NCI-H2196 treated with DMSO at 0.1 percent for 48 hours (cell line): ENCODE measurements at regions not wholly inside any gene's neighbourhood (a gene's known extent, or its start where the extent isn't known, plus 50 kb on each side); places are given as distances from the start of the nearest gene placed in this dataset.
"Not testable (repeated sequence)": the region's sequence is repeated elsewhere in the genome, so short reads cannot be mapped to it uniquely, and the experiment has no call there.

Experiments
- DNase-seq: peaks from one replicate; lab custom pipeline; 2025; ENCODE audit not compliant: unreplicated experiment; lab: John Stamatoyannopoulos, UW

DNA sequence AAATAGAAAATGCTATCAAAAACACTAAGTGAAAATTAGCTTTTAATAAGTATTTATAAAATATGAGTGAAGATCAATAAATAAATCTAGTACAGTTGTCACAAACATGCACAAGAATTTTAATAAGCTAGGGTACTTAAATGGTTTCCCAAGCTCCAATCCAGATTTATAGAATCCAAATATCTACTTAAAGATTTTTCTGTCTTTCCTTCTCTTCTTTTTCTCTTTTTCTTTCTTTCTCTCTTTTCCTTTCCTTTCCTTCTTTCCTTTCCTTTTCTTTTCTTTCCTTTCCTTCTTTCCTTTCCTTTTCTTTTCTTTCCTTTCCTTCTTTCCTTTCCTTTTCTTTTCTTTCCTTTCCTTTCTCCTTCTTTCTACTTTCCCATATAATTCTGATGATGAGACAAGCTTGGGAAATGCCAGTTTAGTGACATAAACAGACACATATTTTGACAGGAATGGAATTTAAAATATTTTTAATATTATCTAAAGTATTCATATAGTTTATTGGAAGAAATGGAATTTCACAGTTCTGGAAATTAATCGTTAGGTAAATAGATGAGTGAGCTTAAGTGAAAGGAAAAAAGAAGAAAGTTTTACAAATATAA is 832.8 kb downstream of the NR2F1-AS1 start:
- DNase-seq, result no peak

- DNase-seq, result no peak
Measured at GRCh38 chr5:92741906-92742305, 839.1 kb downstream of the NR2F1-AS1 start.

DNA sequence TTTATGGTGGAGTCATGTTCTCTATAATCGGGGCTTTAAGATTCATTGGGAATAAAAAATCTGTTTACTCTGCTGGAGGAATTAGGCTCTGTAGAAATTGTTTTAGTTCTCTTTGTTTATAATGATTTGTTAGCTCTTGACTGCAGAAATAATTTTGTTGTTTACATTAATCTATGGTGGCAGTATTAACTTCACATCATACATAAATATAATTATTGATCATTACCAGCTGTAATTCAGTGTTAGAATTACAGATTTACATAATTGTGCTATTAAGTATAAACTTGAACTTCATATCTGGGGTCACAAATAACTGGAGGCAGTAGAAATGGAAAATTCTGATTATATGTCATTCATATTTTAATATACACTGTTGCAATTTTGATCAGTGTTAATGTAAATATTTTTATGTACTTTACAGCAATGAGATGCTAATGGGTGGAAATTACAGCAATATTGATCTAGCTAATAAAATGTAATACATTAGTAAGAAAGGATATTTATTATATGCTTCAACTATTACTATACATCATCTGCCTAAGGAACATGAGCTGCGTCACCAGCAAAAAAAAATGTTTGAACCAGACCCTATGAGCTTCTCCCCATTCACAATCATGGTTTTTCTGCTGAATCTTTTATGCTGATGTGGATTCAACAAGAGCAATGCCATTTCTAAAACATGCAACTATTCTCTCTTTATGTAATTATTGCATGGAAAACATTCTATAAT is 846.6 kb downstream of the NR2F1-AS1 start:
- DNase-seq, result no peak

DNA sequence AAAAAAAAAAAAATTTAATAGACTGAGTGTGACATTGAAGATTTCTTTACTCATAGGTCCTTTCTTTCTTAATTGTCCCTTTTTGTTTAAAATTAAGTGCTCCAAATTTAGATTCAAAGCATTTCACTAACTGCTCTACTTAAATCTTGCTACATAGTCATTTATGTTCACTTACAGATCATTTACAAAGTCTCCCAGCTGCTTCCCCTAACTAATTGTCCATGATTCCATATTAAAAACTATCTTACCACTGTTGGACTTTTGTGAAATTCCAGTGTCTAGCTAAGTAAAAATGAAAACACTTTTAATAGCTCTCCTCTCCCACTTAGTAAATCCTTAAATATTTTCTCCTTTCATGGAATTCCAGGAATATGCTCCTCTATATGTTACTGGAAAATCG is 850.5 kb downstream of the NR2F1-AS1 start:
- no peak for DNase-seq

- DNase-seq, result no peak
Measured at GRCh38 chr5:92729088-92729487, 851.9 kb downstream of the NR2F1-AS1 start.

DNA sequence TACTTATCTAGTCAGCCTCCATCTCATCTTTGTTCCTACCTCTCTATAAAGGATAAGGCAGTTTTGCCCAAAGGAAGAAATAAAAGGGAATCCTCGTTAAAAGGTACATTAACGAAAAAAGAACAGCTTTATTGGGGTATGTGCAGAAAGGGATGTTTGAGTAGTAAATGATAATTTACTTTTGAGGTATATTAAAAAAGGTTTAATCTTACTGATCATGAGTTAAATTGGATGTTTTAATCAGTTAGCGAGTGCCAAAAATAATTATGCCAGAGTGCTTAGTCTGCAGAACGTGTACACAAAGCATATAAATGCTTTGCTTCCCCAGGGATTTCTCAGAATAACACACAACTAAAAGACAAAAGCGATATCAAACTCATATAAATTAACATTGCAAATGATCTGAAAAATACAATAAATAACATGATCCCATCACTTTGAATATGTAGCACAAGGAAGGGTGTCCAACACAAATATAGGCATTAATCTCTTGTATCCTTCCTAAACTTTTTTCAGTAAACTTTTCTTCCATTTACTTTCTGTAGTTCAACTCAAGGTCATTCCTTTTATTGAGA is 865.0 kb downstream of the NR2F1-AS1 start:
- no peak for DNase-seq

- no peak for DNase-seq
Measured at GRCh38 chr5:92713826-92714225, 867.2 kb downstream of the NR2F1-AS1 start.

- no peak for DNase-seq
Measured at GRCh38 chr5:92713335-92713743, 867.7 kb downstream of the NR2F1-AS1 start.

GRCh38 chr5:92711956-92712355 is 869.1 kb downstream of the NR2F1-AS1 start:
- no peak for DNase-seq

- DNase-seq, result no peak
Measured at GRCh38 chr5:92704590-92704989, 876.4 kb downstream of the NR2F1-AS1 start.

- no peak for DNase-seq
Measured at GRCh38 chr5:92703976-92704375, 877.0 kb downstream of the NR2F1-AS1 start.

GRCh38 chr5:92695123-92696003 is 885.7 kb downstream of the NR2F1-AS1 start:
- no peak for DNase-seq

DNA sequence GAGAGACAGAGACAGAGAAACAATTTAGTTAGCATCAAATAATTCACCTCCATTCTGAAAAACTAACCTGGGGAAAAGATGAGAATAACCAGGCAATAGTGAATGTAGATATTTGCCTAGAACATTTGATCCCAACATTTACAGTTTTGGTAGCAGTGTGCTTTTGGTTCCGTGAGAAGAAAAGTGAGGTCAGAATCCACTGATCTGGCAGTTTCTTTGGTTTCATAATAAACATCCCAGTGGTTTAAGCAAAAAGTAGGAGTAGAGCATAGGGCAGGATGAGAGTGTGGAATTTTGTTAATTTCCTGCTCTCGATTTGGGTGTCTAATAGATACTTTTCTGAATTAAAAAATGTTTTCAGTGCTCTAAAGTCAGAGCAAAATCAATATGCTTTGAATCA is 887.0 kb downstream of the NR2F1-AS1 start:
- DNase-seq, result no peak

- DNase-seq, result not testable (repeated sequence)
Measured at GRCh38 chr5:92691955-92692354, 889.1 kb downstream of the NR2F1-AS1 start.

GRCh38 chr5:92687821-92688722 is 892.9 kb downstream of the NR2F1-AS1 start:
- no peak for DNase-seq

GRCh38 chr5:92678640-92679039 is 902.4 kb downstream of the NR2F1-AS1 start:
- DNase-seq, result no peak

GRCh38 chr5:92676215-92677165 is 904.5 kb downstream of the NR2F1-AS1 start:
- no peak for DNase-seq

DNA sequence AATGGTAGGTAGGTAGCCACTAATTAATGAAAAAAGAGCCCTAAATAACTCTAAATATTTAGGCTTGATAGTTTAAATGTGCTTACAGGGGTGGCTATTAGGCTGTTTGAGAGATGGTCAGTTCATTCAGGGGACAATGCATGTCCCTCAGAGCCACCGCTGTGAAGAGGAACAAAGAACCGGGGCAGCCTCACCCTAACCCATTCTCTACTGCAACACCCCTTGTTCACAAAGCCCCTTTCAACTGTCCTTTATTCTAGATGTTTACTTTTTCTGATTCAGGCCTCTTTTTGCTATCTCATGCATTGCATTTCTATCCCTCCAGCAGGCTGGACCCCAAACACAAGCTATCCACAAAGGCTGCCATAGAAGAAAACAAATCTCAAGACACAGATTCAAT is 906.7 kb downstream of the NR2F1-AS1 start:
- no peak for DNase-seq

GRCh38 chr5:92665506-92665905 is 915.5 kb downstream of the NR2F1-AS1 start:
- DNase-seq, result no peak
